ENCODE measurements at regions not wholly inside any gene's neighbourhood (a gene's known extent, or its start where the extent isn't known, plus 50 kb on each side); places are given as distances from the start of the nearest gene placed in this dataset.

DNA sequence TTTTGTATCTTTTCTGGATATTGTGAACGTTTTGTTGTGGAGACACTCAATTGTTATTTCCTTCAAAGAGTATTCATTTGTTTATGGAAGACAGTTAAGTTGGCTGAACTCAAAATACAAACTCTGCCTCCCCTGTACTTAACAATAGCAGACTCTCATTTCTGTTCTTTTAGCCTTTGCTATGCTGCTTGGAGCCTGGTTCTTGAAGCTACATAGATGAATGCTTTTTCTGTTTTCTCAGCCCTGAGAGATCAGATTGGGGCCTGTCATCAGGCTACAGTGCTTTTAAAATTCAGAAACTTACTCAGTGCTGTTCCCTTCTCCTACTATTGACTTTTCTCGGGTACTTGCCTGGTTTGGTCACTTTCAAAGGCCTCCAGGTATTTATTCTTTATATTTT, 215.7 kb upstream of the LYPLAL1 start:
- H3K27ac Mint-ChIP-seq = no peak overlapping the region
- no peaks in the 10 kb centered on the region for H3K36me3 ChIP-seq (replicated peaks in 1 of 2; ENCODE audit: control insufficient read depth in 1 of 2, insufficient read depth in 2 of 2, low read length in 2 of 2)
- no peak overlapping the region for H3K4me3 ChIP-seq (replicated peaks in 1 of 3; ENCODE audit: low read depth in 2 of 3, low read length in 3 of 3)
- no peaks in the 10 kb centered on the region for H3K4me1 ChIP-seq (ENCODE audit: control insufficient read depth in 1 of 2, insufficient read depth in 2 of 2, low read length in 2 of 2)
- H2AFZ ChIP-seq (ENCODE audit: insufficient read depth, low read depth, low read length, poor library complexity, severe bottlenecking) = no peak overlapping the region
- no peaks in the 10 kb centered on the region for H3K36me3 Mint-ChIP-seq
- H3K27ac ChIP-seq (ENCODE audit: low read depth in 1 of 2, low read length in 2 of 2) = no peak overlapping the region
- WGBS (ENCODE audit: insufficient coverage) = no CpG with 5 or more reads among the region's 2 CpGs
- H3K9me3 Mint-ChIP-seq = peaks cover 0 to 4% (median 1%) of the 10 kb centered on the region in 7 donors
- H3K27me3 Mint-ChIP-seq (ENCODE audit: low read depth in 3 of 3) = peaks cover 0 to 1% (median 0%) of the 10 kb centered on the region in 3 donors
- TF ChIP-seq CTCF (IDR thresholded peaks at IDR 0.05) = no peak
- H3K4me1 Mint-ChIP-seq = no peaks in the 10 kb centered on the region
- H4K20me1 ChIP-seq (ENCODE audit: insufficient read depth, low read length) = no peaks in the 10 kb centered on the region
- H3K27me3 ChIP-seq (ENCODE audit: control insufficient read depth in 2 of 2, insufficient read depth in 2 of 2, low read length in 2 of 2) = no peaks in the 10 kb centered on the region
- H3K79me2 ChIP-seq (ENCODE audit: insufficient read depth, low read length) = no peaks in the 10 kb centered on the region
- no peak overlapping the region for H3K4me2 ChIP-seq (replicated peaks; ENCODE audit: extremely low read depth, low read length, poor library complexity, severe bottlenecking)
- H3K9ac ChIP-seq (ENCODE audit: insufficient read depth, low read length, poor library complexity, severe bottlenecking) = no peak overlapping the region
- no peak overlapping the region for H3K4me3 Mint-ChIP-seq
- no peak for DNase-seq
- H3K9me3 ChIP-seq (replicated peaks in 1 of 2; ENCODE audit: control insufficient read depth in 1 of 2, insufficient read depth in 1 of 2, low read length in 2 of 2) = no peaks in the 10 kb centered on the region
- intact Hi-C loops (cut with micrococcal nuclease) = no loop called here

GRCh38 chr1:218959784-218960183, 213.9 kb upstream of the LYPLAL1 start:
- H3K4me2 ChIP-seq (replicated peaks; ENCODE audit: extremely low read depth, low read length, poor library complexity, severe bottlenecking) = no peak overlapping the region
- peaks cover 0 to 1% (median 1%) of the 10 kb centered on the region in 3 donors for H3K27me3 Mint-ChIP-seq (ENCODE audit: low read depth in 3 of 3)
- peaks cover 0 to 9% (median 0%) of the 10 kb centered on the region in 7 donors for H3K9me3 Mint-ChIP-seq
- H3K4me1 Mint-ChIP-seq = no peaks in the 10 kb centered on the region
- no peak overlapping the region for H3K27ac Mint-ChIP-seq
- H3K27ac ChIP-seq (ENCODE audit: low read depth in 1 of 2, low read length in 2 of 2) = no peak overlapping the region
- no peak for DNase-seq
- H3K36me3 ChIP-seq (replicated peaks in 1 of 2; ENCODE audit: control insufficient read depth in 1 of 2, insufficient read depth in 2 of 2, low read length in 2 of 2) = no peaks in the 10 kb centered on the region
- H3K4me3 ChIP-seq (replicated peaks in 1 of 3; ENCODE audit: low read depth in 2 of 3, low read length in 3 of 3) = no peak overlapping the region
- intact Hi-C loops (cut with micrococcal nuclease) = no loop called here
- no peak overlapping the region for H3K9ac ChIP-seq (ENCODE audit: insufficient read depth, low read length, poor library complexity, severe bottlenecking)
- H3K36me3 Mint-ChIP-seq = no peaks in the 10 kb centered on the region
- H3K9me3 ChIP-seq (replicated peaks in 1 of 2; ENCODE audit: control insufficient read depth in 1 of 2, insufficient read depth in 1 of 2, low read length in 2 of 2) = no peaks in the 10 kb centered on the region
- no peaks in the 10 kb centered on the region for H4K20me1 ChIP-seq (ENCODE audit: insufficient read depth, low read length)
- no peak overlapping the region for H3K4me3 Mint-ChIP-seq
- H3K4me1 ChIP-seq (ENCODE audit: control insufficient read depth in 1 of 2, insufficient read depth in 2 of 2, low read length in 2 of 2) = no peaks in the 10 kb centered on the region
- TF ChIP-seq CTCF (IDR thresholded peaks at IDR 0.05) = no peak
- H3K27me3 ChIP-seq (ENCODE audit: control insufficient read depth in 2 of 2, insufficient read depth in 2 of 2, low read length in 2 of 2) = no peaks in the 10 kb centered on the region
- no CpG with 5 or more reads among the region's 1 CpG for WGBS (ENCODE audit: insufficient coverage)
- no peak overlapping the region for H2AFZ ChIP-seq (ENCODE audit: insufficient read depth, low read depth, low read length, poor library complexity, severe bottlenecking)
- H3K79me2 ChIP-seq (ENCODE audit: insufficient read depth, low read length) = no peaks in the 10 kb centered on the region
